HG03457 (cell line): ENCODE measurements at regions not wholly inside any gene's neighbourhood (a gene's known extent, or its start where the extent isn't known, plus 50 kb on each side); places are given as distances from the start of the nearest gene placed in this dataset.

Experiments
- ATAC-seq: cut with Tn5 transposase; IDR thresholded peaks from one replicate; pipeline ENCODE4 v1.9.1; 2021; ENCODE audit warnings: moderate number of reproducible peaks; ENCODE audit not compliant: unreplicated experiment

DNA sequence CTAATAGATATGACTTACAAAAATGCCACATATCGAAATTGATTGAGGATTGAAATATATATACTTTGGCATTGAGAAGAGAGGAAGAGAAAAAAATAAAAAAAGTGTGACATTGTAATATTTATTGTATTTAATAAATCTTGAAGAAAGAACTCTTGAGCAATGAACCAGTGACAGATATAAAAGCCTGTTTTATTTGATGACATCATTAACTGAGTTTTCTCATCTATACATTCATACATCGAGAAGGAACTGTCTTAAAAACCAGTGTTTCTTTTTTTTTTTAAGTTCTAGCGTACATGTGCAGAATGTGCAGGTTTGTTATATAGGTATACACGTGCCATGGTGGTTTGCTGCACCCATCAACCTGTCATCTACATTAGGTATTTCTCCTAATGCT lies 368.2 kb downstream of the SNAPC1 start:
- no peak for ATAC-seq

GRCh38 chr14:62133776-62134550 lies 371.7 kb downstream of the SNAPC1 start:
- no peak for ATAC-seq

DNA sequence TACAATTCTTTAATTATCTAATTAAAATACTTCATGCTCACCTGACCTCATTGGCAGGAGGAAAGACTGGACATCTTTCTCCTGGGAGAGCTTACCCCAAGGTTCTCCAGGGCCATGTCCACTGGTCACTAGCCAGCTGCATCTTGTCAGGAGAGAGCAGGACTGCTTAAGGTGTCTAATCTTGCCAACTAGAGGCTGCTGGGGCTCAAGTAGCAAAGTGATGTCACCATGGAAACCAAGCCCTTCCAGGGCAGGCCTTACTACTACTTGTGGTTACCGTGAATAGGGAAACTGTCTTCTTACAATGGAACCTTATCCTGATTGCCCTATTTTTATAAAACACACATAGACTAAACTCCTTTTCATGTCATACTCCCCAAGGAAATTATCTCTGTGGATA lies 376.4 kb downstream of the SNAPC1 start:
- ATAC-seq: no peak

DNA sequence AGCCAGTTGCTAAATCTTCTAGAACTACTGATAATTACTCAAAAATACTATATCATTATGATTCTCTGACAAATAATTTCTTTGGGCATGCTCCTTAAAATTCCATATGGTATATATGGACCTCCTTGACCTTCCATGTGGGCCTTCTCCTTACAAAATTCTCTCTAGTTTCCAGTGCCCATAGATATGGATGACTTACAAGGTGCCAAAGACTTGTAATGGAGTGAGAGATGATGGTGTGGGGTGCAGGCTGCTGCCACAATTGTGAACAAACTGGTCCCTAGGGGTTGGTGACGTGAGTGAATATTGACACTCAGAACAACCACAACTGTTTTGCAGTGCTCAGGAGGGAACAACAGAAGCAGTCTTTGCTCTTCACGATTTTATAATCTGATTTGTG lies 378.9 kb downstream of the SNAPC1 start:
- no peak for ATAC-seq

GRCh38 chr14:62143245-62143644 lies 381.0 kb downstream of the SNAPC1 start:
- ATAC-seq: no peak

- no peak for ATAC-seq
Measured at GRCh38 chr14:62144863-62145262, 382.6 kb downstream of the SNAPC1 start.

DNA sequence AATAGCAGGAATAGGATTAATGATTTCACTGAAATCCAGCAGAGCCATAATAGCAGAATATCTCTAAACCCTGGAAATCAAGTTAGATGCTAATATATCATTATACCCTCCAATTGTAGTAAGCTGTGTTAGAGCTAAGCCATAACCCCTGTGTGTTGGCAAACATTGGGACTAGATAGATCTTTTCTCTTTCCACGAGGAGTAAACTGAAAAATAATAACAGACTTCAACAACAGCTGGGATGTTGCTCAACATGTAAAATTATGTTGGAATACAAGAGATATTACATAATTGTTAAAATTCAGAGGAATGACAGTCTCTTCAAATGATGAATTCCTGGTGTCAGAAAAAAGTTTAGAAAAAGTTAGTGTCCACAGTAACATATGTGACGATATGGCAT lies 383.8 kb downstream of the SNAPC1 start:
- no peak for ATAC-seq

DNA sequence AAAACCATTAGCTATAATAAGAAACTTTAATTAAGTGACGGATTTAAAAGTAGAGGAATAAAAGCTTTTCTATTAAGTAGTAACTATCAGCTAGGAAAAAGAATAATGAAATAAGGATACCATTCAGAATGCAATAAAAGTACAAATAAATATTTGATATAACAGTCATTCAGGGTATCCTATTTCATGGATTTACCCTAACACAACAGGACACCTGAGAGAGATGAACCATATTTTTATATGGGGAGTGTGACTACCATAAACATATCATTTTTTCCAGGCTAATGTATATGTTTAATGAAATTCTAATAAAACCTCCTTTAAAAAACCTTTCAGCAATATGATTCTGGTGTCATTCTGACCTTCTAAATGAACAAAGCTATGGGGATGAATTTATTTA lies 393.8 kb downstream of the SNAPC1 start:
- no peak for ATAC-seq

- ATAC-seq: no peak
Measured at GRCh38 chr14:62158779-62159178, 396.6 kb downstream of the SNAPC1 start.

- ATAC-seq: no peak
Measured at GRCh38 chr14:62159314-62159713, 397.1 kb downstream of the SNAPC1 start.

GRCh38 chr14:62162998-62163589 lies 400.9 kb downstream of the SNAPC1 start:
- no peak for ATAC-seq

DNA sequence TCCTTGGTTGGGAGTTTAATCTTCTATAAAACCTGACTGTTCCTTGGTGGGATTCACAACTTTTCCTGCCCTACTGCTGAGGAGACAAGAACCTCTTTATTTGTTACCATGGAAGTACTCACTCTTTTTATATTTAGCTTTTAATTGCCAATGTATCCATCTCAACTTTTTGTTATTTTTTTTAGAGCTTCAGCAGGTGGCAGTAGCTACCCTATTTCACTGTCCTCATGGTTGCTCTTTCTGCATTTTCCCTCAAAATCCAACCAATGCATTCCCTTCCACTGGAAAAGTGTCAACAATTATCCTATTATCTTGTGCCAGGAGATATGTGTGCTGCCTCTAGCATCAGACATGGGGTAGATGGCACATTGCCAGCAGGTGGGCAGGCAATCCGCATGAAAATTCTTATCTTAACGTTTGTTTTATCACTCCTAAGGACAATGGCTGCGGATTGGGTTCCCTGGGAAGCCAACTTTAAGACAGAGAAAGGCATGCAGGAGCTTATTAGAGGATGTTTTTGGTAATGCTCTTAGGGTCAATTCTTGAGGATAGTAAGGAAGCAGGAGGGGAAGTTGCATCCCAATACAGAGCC lies 406.4 kb downstream of the SNAPC1 start:
- ATAC-seq: no peak

GRCh38 chr14:62179367-62180018 lies 417.3 kb downstream of the SNAPC1 start:
- no peak for ATAC-seq

- ATAC-seq: no peak
Measured at GRCh38 chr14:62181591-62181990, 419.4 kb downstream of the SNAPC1 start.

DNA sequence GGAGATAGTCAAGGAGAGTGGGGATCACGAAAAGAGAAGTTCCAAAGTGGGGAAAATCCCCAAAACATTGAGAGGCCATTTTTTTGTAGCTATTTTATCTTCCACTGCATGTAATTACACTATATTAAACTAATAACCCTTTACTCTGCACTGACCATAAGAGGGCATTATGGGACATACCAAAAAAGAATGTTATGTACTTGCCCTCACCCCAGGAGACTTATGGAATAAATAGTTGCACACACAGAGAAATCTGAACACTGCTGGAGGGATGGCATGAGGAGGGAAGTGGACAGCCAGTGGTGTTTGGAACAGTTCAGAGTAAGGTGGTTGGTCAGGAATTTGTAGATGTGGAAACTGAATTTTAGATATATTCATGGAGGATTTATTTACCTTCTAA lies 422.9 kb downstream of the SNAPC1 start:
- ATAC-seq: no peak

GRCh38 chr14:62187265-62187664 lies 425.0 kb downstream of the SNAPC1 start:
- no peak for ATAC-seq

GRCh38 chr14:62189698-62190097 lies 427.5 kb downstream of the SNAPC1 start:
- no peak for ATAC-seq

- ATAC-seq: no peak
Measured at GRCh38 chr14:62206456-62206855, 444.2 kb downstream of the SNAPC1 start.

- no peak for ATAC-seq
Measured at GRCh38 chr14:62209287-62209899, 447.2 kb downstream of the SNAPC1 start.

- ATAC-seq: no peak
Measured at GRCh38 chr14:62213516-62213915, 451.3 kb downstream of the SNAPC1 start.

- no peak for ATAC-seq
Measured at GRCh38 chr14:62216121-62216520, 453.9 kb downstream of the SNAPC1 start.
